HG02852 (cell line): ENCODE measurements at regions not wholly inside any gene's neighbourhood (a gene's known extent, or its start where the extent isn't known, plus 50 kb on each side); places are given as distances from the start of the nearest gene placed in this dataset.

Experiments used
- ATAC-seq: cut with Tn5 transposase; IDR thresholded peaks from one replicate; pipeline ENCODE4 v1.9.1; 2021; ENCODE audit warnings: mild to moderate bottlenecking, moderate library complexity; ENCODE audit not compliant: unreplicated experiment

GRCh38 chr13:78997902-78998629 lies 339.1 kb upstream of the OBI1 start:
- ATAC-seq, result no peak

- ATAC-seq, result no peak
Measured at GRCh38 chr13:78993792-78994191, 334.8 kb upstream of the OBI1 start.

- no peak for ATAC-seq
Measured at GRCh38 chr13:78981913-78982312, 323.0 kb upstream of the OBI1 start.

GRCh38 chr13:78979349-78979748 lies 320.4 kb upstream of the OBI1 start:
- no peak for ATAC-seq

DNA sequence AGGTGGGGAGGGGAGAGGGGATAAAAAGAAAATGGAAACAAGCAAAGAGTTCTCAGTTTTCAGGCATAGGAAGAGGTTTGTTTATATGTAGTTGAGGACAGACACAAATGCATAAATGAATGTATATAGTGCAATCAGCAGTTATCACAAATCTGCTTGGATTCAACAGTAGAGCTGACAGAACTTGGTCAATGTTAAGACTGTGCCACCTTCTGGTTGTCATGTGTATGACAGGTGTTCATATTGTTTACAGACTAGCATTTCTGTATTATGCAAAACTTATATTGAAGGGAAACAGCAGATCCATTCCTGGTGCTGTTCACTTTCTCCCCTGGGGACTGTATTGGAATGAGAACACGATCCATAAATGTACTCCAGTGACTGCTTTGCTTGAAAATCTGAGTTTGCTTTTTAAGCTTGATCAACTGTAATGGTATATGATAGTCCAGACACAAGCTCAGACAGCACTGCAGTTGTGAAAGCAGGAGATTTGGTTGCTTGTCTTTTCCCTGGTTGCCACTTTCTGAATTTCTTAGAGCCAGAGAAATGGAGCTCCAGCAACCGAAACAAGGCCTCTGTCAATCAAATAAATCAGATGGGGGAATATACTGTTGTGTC lies 319.5 kb upstream of the OBI1 start:
- peak; percentile 94 for ATAC-seq

GRCh38 chr13:78977311-78977710 lies 318.4 kb upstream of the OBI1 start:
- no peak for ATAC-seq

- ATAC-seq, result no peak
Measured at GRCh38 chr13:78976696-78977095, 317.7 kb upstream of the OBI1 start.

GRCh38 chr13:78972561-78972960 lies 313.6 kb upstream of the OBI1 start:
- no peak for ATAC-seq

DNA sequence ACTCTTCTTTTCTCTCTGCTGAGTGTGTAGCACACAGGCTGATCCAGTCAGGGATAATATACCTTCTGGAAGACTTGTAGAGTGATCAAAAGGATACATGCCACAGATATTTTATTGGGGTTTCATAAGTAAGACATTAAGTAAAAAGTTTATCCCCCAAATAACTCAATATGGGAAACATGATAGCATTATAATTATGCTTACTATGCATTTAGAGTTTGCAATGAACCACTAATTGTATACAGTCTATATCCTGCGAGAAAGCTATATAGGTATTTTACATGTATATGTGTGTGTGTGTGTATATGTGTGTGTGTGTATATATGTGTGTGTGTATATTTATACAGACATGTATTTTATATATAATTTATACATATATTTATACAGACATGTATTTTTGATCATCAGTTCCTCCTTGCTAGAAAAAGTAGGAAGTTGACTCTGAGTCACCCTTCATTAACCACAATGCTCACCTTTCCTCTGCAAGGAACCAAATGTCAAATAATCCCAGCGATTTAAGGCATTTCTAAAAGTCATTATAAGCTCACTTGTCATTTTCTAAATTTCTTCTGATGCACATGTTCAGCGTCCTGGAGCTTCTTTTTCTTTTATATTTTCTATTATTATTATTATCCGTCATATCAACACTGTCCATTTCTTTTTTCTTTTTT lies 312.5 kb upstream of the OBI1 start:
- no peak for ATAC-seq

- no peak for ATAC-seq
Measured at GRCh38 chr13:78960881-78961280, 301.9 kb upstream of the OBI1 start.

DNA sequence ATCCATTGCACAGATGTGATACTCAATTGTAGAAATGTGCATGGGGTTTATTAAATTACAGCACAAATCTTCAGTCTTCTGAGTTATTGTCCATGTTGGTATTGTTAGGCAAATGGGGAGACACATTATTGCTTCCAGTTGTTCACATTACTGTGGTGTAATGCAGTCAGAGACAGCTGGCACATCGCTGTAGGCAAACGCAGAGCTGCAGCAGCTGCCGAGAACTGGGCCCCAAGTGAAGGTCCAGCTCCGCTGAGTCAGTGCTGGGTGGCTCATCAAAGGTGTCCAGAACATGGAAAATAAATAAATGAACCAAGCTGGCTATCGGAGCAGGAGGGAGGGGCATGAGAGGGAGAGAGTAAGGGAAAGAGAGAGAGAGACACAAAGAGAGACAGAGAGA lies 299.1 kb upstream of the OBI1 start:
- ATAC-seq, result no peak

DNA sequence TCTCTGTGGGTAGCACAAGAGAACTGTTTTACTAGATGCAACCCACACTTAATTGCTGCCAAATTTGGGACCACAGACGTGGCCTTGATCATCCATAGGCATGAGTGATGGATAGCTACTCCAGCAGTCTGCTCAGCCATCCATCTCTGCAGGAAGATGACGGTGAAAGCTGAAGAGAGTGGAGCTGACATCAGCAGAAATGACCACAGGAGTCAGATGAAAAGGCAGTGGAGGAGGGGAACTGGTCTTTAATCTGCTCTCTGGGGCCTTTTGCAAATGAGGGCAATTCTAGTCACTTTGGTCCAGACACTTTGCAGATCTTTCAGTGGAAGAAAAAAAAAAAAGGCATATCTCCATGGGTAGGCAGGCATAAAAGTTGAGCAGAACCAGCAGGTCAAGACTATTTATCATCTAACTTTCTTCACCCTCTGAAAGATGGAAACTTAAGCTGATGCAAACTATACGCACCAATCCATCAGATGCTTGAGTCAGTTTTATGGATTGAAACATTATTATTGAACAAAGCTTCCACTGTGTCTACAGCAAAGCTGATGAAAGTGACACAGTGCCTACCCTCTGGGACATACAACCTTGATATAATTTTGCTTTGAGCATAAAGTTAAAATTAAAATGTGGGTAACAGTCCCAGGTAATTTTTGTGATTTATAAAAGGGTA lies 281.6 kb upstream of the OBI1 start:
- ATAC-seq, result no peak

GRCh38 chr13:78934336-78934735 lies 275.4 kb upstream of the OBI1 start:
- ATAC-seq, result no peak

DNA sequence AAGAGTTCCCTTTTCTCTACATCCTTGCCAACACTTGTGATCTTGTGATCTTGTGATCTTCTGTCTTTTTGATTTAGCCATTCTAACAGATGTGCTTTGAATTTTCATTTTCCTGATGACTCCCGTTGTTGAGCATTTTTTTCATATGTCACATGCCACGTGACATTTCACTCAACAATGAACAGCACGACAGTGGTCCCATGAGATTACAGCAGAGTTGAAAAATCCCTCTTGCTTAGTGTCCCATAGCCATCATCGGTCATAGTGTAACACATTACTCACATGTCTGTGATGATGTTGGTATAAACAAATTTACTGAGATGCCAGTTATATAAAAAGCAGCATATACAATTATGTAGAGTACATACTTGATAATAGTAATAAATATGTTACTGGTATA lies 256.1 kb upstream of the OBI1 start:
- no peak for ATAC-seq

- no peak for ATAC-seq
Measured at GRCh38 chr13:78913656-78914055, 254.7 kb upstream of the OBI1 start.

DNA sequence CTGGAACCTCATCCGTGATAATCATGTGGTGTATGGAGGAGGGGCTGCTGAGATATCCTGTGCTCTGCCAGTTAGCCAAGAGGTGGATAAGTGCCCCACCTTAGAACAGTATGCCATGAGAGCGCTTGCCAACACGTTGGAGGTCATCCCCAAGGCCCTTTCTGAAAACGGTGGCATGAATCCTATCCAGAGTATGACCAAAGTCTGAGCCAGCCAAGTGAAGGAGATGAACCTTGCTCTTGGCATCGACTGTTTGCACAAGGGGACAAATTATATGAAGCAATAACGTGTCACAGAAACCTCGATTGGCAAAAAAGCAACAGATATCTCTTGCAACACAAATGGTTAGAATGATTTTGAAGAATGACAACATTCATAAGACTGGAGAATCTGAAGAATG lies 251.2 kb upstream of the OBI1 start:
- no peak for ATAC-seq

DNA sequence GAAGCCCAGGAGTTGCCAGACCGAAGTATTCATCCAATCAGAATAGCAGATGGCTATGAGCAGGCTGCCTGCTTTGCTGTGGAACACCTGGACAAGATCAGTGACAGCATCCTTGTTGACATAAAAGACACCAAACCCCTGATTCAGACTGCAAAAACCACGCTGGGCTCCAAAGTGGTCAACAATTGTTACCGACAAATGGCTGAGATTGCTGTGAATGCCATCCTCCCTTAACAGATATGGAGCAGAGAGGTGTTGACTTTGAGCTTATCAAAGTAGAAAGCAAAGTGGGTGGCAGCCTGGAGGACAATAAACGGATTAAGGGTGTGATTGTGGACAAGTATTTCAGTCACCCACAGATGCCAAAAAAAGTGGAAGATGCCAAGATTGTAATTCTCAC lies 250.3 kb upstream of the OBI1 start:
- no peak for ATAC-seq

GRCh38 chr13:78907006-78907405 lies 248.1 kb upstream of the OBI1 start:
- no peak for ATAC-seq

DNA sequence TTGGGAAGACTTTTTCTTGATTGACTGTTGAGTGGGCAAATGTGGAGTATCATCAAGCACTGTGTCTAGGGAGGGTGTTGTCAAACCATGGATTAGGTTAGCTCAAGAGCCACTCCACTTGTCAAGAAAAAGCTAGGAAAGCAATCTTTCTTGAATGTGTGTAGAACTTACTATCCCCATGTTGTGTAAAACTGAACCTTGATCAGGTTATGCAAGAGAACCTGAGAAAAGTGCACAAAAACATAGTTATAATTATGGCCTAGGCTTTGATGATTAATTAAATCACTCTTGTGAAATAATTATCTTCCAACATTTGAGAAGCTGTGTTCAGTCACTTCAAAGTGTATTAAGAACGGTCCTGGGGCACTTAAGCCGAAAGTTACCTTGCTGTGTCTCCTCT lies 238.2 kb upstream of the OBI1 start:
- no peak for ATAC-seq

GRCh38 chr13:78884571-78884970 lies 225.6 kb upstream of the OBI1 start:
- no peak for ATAC-seq

DNA sequence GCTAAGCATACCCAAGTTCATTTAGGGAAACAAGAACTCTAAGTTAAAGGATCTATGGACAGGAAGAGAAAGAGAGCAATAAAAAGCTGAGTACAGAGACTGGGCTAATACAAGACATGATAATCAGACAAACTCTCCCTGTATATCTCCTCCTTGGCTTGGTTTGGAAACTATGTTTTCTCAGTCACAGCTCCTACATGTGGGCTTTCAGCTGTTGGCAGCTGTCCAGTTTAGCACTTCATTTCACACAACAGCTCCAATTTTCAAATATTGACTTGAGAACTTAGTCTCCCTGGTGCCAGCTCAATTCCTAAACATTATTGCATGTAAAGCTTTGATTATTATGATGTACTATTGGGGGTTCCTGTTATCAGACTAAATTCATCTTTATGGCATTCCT lies 222.8 kb upstream of the OBI1 start:
- no peak for ATAC-seq

DNA sequence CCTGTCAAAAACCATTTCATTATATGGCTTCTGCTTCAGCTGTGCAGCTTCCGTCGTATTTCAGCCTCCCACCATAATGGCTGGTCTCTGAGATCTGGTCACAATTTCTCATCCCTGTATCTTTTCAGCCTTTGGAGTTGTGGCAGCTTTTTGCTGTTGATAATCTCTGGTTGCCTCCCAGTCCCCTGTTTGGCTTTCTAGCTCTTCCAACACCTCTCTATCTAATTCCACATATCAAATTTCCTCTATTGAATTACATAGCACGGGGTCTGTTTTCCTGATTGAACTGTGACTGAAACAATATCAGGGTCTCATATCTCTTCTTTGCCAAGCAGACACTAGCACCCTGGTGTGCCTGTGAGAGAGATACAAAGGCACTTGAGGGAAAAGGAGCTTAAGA lies 222.1 kb upstream of the OBI1 start:
- ATAC-seq, result no peak
